ENCODE measurements at regions not wholly inside any gene's neighbourhood (a gene's known extent, or its start where the extent isn't known, plus 50 kb on each side); places are given as distances from the start of the nearest gene placed in this dataset.
"Not testable (repeated sequence)": the region's sequence is repeated elsewhere in the genome, so short reads cannot be mapped to it uniquely, and the experiment has no call there.

GRCh38 chr10:8315619-8316021 is 261.1 kb downstream of the GATA3 start:
- no peak for DNase-seq

- no peak for DNase-seq
These were observed 261.8 kb downstream of the GATA3 start for GRCh38 chr10:8316284-8316683.

GRCh38 chr10:8318429-8318828 is 263.9 kb downstream of the GATA3 start:
- DNase-seq = not testable (repeated sequence)

DNA sequence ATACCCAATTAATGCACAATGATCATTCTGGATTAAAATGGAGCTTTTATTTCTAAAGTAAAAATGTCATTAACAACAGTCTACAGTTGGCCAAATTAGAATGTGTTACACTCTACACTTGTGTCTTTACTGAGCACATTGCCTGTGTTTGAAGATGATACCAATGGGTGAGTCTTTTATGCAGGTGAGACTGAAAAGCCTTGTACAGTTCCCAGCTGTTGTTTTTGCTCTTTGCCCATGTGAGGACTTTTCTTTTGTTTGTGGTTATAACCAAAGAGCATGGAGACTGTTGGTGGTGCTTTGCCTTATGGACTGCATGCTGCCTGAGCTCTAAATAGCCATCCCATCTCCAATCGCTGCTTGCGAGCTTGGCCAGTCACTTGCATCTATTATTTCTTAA is 264.5 kb downstream of the GATA3 start:
- no peak for DNase-seq

GRCh38 chr10:8319704-8320103 is 265.2 kb downstream of the GATA3 start:
- no peak for DNase-seq

- no peak for DNase-seq
These were observed 267.5 kb downstream of the GATA3 start for GRCh38 chr10:8321990-8322389.

GRCh38 chr10:8323428-8324054 is 269.1 kb downstream of the GATA3 start:
- no peak for DNase-seq

DNA sequence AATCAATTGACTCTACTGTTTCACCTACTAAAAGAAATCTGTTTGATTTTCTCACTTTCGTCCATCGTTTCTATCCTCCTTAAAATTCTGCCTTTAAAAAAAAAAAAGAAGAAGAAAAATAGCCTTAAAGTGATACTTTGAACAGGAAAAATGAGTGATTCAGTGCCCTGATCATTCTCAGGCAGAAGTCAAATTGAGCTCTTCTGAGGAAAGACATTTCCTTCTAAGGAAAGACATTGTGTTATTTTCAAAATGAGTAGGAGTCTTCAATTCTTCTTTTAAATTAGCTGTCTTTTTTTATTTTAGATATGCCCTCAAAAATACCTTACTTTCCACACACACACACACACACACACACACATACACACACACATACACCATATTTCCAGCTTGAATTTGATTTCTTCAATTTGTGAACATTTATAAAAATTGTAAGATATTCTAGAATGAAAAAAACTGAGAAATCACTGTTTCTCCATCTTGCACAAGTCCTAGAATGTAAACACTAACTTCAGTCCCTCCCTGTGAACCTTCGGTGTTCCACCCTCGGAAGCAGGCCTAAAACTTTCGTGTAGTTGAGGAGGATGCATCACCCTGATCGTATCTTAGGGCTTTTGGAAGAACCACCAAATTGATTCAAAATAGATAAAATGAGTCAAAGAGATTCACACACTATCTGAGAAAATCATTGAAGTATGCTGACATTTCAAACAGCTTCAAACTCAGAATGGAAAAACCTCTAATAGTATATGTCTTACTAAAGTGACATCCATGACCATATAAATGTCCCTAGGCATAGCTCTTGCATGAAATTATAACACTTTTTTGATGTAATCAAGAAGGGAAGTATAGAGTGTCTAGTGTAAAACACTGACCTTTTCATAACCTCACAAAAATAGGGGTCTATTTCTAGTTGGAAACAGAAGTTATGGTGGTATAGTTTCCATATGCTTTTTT is 270.8 kb downstream of the GATA3 start:
- no peak for DNase-seq

DNA sequence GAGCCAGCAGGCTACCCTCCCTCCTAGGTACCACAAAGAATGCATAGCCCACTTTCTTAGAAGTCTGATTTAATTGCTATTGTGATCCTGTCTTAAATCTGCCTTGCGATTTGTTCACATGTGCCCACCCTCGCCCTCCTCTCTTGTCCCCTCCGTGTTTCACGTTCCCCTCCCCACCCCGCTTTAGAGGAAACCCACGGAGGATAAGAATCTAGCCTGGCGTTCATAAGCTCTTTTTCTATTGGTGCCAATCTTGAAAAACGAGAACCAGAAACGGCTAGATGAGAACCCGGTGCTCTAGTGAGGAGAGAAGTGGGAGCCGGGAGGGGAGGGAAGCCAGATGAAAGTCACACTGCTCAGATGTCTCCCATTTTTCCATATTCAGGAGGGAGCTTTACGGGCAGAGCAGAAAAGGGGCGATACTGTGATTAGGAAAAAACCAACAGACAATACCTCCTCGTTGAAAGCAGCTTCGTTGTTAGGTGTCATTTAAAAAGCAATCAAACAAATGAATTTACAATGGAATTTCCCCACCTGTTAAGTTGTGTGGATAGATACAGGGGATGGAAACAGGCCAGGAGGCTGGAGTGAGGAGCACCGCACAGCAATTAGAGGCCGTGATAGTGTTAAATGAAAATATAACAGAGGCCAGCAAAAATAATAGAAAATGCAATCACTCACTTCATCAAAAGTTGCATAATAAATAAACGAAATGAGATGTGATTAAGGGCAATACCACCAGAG is 272.1 kb downstream of the GATA3 start:
- DNase-seq = no peak

- DNase-seq = no peak
These were observed 272.6 kb downstream of the GATA3 start for GRCh38 chr10:8327140-8327423.

GRCh38 chr10:8331387-8331786 is 276.9 kb downstream of the GATA3 start:
- DNase-seq = no peak

DNA sequence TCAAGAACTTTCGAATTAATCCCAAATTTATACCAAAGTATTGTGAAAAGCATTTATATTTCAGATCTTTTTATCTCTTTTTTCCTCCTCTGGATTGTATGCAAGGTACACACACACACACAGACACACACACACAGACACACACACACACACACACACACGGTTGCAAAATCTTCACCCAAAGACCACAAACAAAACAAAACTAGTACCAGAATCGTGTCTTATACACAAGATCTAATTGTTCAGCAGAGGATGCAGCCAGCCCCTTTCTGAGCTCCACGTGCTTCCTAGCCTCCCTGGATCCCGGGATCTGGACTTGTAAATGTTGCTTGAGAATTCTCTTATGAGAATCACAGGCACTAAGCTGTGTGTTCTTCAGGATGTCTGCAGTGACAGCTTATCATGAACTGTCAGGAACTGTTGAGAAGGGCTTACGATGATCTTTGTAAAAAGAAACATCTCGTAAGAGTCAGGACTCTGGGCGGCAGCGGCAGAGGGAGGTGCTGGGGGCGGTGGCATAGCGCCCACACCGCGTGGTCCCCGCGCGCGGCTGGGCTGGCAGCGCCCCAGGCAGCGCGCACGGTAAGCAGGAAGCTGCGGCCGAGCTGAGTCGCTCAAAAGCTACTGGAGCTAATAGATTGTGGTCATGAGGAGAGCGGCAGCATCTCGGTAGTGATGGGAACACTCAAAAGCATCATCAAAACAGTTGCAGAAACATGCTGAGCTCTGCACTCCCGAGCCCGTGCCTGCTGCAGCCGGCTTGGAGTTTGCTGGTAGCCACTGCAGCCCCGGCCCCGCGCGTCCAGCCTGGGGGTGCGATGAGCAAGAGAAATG is 277.6 kb downstream of the GATA3 start:
- no peak for DNase-seq

DNA sequence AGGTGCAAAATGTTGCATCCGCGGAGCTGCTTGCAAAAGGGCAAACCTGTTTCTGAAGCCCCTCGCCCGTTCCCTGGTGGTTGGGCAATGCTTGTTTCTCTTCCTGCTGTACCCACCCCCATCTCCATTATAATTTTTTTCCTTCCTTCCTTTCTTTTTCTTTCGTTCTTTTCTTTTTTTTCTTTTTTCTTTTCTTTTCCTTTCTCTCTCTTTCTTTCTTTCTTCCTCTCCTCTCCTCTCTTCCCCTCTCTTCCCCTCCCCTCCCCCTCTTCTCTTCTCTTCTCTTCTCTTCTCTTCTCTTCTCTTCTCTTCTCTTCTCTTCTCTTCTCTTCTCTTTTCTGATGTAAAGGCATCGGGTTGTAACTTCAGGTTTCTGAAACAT is 278.2 kb downstream of the GATA3 start:
- DNase-seq = no peak

DNA sequence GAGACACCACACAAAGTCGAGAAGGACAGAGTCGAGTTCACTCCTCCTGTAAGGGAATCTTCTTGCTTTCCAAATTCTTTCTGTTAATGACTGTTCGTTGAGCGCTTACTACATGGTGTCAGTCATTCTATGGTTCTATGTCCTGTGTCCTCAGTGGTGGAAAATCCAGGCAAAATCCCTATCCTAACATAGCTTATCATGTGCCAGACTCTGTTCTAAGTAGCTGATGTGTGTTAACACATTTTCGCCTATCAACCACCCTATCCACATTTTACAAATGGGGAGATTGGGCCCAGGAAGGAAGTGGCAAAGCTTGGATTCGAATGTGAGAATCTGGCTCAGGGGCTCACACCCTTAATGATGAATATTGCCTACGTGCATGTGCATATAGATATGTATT is 280.1 kb downstream of the GATA3 start:
- DNase-seq = no peak

GRCh38 chr10:8336629-8337331 is 282.3 kb downstream of the GATA3 start:
- no peak for DNase-seq

- DNase-seq = no peak
These were observed 282.8 kb downstream of the GATA3 start for GRCh38 chr10:8337332-8337651.

GRCh38 chr10:8338177-8338766 is 283.8 kb downstream of the GATA3 start:
- DNase-seq = no peak

DNA sequence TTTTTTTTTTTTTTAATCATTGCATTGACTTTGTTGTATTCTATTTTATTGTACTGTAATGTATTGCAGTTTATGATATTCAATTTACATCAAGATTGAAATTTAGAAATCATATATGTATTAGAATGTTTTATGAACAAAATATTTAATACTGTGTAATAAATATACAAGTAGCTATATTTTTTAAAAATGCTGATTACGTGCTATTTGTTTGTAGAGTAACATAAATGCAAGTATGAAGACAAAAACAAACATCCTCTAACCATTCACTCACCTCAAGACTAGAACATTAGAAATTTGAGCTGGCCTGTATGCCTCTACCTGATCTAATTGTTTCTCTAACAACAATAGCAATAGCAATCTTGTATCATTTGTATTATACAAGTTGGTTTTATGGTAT is 290.3 kb downstream of the GATA3 start:
- DNase-seq = no peak

GRCh38 chr10:8346861-8347260 is 292.4 kb downstream of the GATA3 start:
- DNase-seq = no peak

DNA sequence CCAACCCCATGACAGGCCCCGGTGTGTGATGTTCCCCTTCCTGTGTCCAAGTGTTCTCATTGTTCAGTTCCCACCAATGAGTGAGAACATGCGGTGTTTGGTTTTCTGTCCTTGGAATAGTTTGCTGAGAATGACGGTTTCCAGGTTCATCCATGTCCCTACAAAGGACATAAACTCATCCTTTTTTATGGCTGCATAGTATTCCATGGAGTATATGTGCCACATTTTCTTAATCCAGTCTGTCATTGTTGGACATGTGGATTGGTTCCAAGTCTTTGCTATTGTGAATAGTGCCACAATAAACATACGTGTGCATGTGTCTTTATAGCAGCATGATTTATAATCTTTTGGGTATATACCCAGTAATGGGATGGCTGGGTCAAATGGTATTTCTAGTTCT is 293.1 kb downstream of the GATA3 start:
- not testable (repeated sequence) for DNase-seq

DNA sequence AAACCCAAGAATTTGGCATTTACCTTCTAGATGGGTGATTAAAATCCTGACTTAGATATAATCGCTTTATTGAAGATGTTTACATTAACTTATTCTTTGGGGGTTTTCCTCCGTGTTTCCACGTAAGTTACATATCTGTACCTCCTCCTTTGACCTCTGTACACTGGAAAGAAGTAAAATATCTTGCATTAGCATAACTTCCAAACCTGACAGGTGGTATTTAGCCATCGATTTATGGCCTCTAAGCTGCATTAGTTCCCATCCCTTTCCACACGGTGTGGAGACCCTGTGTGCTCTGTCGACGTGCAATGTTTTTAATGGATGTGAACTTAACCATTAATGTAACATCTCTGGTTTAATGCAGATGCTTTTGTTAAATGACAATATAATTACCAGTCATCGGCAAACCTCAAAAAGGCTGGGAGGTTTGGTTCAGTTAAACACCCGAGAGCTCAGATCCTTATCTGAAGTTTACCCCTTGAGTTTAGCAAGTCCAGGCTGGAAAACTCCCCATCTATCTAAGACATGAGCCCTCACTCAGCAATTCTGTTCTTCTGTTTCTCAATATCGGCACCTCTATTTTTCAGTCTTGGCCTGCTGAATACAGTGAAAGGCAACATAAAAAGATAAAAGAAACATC is 295.2 kb downstream of the GATA3 start:
- no peak for DNase-seq
